ENCODE measurements at regions not wholly inside any gene's neighbourhood (a gene's known extent, or its start where the extent isn't known, plus 50 kb on each side); places are given as distances from the start of the nearest gene placed in this dataset.

- no peak for DNase-seq
These were observed 134.3 kb downstream of the SNX19 start for GRCh38 chr11:130781931-130782330.

- DNase-seq = no peak
These were observed 133.7 kb downstream of the SNX19 start for GRCh38 chr11:130782361-130783222.

- DNase-seq = no peak
These were observed 133.0 kb downstream of the SNX19 start for GRCh38 chr11:130783323-130783722.

DNA sequence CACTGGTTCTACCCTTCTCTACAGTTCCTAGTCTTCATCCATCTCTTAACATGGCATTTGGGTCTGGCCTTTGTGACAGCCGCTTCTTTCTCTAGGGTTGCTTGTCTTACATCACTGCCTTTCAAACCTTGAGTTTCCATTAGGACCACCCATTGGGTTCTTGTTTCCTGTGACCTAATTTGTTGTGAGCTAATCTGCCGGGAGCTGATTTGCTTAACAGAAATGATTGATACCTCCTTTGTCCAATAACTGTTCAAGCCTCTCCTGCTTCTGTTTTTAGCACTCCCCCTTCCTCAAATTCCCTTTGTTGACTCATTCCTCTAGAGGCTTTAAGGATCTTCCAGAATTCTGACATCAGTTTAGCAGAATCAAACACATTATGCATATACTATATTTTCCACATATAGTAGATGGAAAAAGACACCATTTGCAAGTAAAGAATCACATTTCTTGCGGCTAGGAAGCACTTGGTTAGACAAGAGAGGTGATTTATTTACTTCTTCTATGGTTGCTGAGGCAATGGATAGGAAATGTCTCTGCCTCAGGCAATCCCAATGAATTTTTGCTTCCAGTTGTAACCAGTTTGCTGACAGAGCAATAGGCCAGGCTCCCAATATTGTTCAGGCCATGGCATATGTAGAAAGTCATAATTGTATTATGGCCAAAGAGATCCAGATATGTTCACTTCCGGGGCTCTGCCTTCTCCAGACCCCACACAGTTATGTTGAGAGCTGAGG is 130.7 kb downstream of the SNX19 start:
- DNase-seq = no peak

DNA sequence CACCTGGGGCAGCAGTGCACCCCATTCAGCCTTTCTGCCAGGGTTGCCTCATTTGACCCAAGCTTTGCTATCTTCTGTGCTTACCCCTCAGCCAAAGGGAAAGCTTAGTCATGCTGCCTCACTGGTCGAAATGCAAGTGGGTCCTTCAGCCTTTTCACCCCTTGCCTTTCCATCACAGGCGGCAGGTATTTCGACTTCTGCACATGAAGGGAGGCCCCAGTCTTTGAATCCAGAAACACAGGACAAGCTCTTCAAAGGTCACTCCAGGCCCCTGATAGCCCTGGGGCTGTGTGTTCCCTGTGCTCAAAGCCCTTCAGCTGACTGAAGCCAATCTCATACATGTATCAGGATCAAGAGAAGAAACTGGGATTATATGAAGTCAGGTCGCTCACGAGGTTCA is 129.7 kb downstream of the SNX19 start:
- no peak for DNase-seq

DNA sequence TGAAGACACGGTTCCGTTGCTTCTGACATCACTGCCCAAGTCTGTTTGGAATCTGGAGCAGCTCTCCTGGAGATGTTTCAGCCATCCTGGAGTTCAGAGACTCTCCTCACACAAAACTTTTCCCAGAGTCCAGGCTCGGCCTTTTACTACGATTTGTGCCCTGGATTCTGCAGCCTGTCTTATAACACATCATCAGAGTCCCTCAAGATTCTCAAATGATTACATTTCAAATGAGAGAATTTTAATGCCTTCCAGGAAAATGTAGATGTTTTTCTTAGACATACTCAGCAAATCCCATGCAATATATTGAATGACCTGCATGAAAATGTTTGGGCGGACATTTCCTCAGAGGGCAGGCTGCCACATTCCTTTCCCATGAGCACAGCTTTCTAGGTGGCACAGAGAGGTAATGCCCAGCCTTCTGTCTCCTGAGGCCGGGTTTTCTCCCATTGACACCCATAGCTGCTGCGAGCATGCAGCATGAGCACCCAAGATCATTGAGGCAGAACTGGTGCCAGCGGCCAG is 129.1 kb downstream of the SNX19 start:
- DNase-seq = no peak

DNA sequence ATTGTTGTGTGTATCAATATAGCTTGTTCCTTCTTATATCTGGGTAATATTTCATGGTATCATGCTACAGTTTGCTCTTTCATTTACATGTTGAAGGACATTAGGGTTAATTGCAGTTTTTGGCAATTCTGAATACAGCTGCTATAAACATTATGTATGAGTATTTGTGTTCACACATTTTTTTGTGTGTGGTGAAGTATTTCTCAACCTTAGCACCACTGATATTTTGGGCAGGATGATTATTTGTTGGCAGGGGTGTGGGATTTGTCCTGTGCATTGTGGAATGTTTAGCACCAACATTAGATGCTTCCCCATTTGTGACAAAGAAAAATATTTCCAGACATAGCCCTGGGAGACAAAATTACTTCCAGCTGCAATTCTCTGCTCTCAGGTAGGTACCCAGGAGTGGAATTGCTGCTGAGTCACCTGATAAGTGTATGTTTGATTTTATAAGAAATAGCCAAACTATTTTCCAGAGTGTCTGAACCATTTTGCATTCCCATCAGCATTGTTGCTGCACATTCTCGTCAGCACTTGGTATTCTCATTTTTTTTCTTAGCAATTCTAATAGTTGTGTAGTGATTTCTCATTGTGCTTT is 128.2 kb downstream of the SNX19 start:
- DNase-seq = no peak

- DNase-seq = no peak
These were observed 127.1 kb downstream of the SNX19 start for GRCh38 chr11:130789056-130789640.

- no peak for DNase-seq
These were observed 125.6 kb downstream of the SNX19 start for GRCh38 chr11:130790689-130791088.

DNA sequence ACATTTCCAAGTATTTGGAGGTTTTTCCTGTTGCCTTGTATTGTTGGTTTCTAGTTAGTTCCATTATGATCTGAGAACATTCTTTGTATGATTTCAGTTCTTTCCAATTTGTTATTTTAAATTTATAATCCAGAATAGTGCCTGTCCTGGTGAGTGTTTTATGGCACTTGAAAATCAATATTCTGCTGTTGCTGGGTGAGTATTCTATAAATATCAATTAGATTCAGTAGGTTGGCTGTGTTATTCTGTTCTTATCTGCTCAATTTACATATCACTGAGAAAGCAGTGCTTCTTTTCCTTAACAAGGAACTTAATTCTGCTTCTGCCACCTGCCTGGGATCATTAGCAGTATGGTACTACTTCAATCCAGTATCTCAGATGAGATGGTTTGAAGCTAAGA is 123.5 kb downstream of the SNX19 start:
- DNase-seq = no peak

GRCh38 chr11:130796828-130797227 is 119.5 kb downstream of the SNX19 start:
- no peak for DNase-seq

- DNase-seq = no peak
These were observed 118.0 kb downstream of the SNX19 start for GRCh38 chr11:130798280-130798679.

DNA sequence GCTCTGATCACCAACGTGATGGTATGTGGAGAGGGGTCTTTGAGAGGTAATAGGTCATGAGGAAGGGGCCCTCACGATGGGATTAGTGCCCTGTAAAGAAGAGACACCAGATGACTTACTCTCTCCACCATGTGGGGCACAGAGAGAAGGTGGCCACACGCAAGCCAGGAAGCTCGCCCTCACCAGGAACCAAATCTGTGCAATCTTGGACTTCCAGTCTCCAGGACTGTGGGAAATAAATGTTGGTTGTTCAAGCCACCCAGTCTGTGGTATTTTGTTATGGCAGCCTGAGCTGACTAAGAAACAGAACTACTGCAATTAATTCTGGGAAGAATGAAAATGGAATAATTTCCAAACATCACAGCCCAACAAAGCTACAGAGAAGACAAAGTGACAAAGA is 117.5 kb downstream of the SNX19 start:
- DNase-seq = no peak

DNA sequence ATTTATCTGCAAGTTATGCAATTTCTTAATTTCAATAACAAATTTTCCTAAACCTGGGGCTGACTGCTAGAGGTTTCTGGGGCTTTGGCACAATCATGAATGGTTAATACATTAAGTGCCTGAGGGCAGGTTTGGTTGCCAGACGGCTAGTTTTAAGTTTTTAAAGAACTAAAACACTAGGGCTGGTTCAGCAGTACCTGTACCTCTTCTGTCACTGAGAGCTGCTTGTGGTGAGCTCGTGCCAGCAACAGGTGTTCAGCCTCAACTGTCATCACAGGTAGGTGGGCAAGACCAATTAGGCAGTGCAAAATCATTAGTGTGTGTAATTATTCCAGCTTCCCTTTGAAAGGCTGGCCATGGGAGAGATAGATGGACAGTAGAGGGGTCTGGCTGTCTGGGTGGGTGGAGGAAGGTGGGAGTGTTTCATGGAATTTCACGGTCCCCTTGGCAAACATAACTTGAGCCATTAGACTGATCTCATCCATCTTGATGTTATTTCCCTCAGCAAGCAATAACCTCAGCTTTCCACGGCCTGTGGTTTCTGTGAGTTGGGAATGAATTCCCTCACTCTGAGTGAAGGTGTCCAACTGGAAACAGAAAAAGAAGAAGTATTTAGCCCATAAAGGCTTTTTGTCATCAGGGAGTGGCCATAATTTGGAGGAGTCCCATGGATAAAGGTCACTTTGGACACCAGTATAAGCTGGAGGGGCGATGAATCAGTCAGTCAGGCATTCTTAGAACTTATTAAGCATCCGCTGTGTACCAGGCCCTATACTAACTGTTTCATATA is 114.8 kb downstream of the SNX19 start:
- no peak for DNase-seq

DNA sequence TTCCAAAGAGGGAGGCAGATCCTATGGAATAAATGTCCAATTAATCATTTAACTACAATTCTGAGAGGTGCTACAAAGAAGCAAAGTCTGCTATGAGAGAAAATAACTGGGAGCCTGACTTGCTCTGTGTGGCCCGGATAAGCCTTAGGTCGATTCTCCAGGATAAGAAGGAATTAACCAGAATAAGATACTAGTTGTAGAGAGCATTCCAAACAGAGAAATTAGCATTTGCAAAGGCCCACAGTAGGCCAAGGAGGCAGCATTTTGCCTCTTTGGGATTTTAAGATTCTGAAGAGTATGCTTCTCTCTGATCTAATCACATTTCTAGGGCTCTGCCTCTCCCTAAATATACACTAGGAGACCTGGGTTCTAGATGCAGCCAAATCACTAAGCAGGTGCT is 113.7 kb downstream of the SNX19 start:
- DNase-seq = no peak

- no peak for DNase-seq
These were observed 111.8 kb downstream of the SNX19 start for GRCh38 chr11:130804306-130805076.

DNA sequence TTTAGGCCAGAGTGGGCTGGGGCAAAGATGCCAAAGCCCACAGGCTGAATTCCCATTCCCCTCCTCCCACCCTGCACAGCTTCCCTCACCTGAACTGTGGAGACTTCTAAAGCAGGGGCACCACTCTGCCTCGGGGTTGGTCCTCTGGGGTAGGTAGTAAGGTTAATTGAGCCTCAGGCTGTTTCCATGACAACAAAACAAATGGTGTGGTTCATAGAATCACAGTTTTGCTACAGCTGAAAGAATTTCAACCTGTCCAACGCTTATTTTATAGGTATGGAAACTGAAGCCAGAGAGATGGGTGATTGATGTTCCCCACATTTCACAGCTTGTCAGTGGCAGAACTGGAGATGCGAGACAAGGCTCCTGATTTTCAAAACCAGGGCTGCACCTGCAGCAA is 109.5 kb downstream of the SNX19 start:
- no peak for DNase-seq

- no peak for DNase-seq
These were observed 107.7 kb downstream of the SNX19 start for GRCh38 chr11:130808541-130808940.

DNA sequence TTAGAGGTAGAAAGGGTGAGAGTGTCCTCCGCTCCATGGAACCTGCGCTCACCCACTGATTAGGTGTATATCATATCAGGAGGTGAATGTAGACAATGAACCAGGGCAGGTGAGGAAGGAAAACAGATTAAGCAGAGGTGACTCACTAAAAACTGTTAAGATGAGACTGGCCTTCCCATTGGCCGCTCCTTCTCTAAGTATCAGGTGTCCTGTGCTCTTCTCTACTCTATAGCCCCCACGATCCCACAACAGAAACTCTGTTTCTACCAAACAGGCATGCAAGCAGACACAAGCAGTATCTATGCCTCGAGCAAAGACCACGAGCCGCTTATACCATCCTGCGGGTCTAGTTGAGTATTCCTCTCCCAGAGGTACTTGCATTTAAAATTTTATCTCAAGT is 103.1 kb downstream of the SNX19 start:
- DNase-seq = no peak

- DNase-seq = no peak
These were observed 102.6 kb downstream of the SNX19 start for GRCh38 chr11:130813638-130814037.

DNA sequence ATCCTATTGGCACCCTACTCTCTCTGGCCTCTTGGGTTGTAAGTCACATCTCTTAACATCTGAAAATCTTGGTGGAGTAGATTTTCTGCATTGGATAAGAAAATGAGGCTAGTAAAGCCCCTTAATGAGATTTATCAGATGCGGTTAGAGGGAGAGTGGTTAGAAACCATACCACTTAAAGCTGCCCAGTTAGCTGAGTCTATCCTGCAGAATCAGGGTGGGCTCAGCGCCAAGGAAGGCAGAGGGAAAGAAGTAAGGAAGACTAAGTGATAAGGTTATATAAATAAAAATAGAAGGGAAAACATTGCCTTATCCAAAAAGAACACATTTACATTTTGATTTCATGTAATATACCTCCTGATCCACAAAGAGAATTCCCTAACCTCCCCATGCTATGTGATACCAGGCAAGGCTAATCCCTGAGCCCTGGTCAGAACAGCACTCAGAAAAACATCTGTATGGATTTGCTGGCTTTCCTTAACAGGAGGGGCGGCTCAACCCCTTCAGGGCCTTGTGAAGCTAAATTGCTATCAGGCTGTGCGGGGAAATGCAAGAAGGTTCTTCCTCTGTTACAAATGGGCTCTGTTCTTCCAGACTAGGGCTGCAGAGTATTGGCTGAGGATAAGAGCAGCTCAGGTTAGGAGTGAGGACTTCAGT is 101.7 kb downstream of the SNX19 start:
- no peak for DNase-seq

Measured in NCI-H2081 treated with DMSO at 0.1 percent for 48 hours (cell line).